ENCODE measurements at regions not wholly inside any gene's neighbourhood (a gene's known extent, or its start where the extent isn't known, plus 50 kb on each side); places are given as distances from the start of the nearest gene placed in this dataset.

DNA sequence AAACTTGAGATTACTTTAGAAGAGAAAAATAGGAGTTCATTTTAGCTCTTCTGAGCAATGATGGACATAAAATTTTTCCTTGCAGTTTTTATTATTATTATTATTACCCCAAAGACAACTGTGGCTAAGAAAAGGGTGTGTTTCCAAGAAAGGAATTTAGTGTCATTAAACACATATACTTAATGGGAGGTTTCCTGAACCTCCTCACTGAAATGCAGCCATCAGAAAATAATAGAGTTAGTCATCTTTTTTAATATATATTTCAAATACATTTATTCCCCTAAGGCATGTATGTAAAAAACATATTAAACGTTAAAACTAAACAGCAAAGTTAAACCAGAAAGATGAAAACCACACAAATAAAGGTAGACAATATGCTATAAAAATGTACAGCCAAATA, 66.8 kb downstream of the CRPPA start:
- Mint-ChIP-seq H3K9me3 (peaks cover 8% of the 10 kb centered on the region), H3K27ac (no peak overlapping the region), H3K4me1 (ENCODE audit: low read depth) (peaks cover 2% of the 10 kb centered on the region), H3K4me3 (no peak overlapping the region), H3K36me3 (ENCODE audit: low read depth) (peaks cover under 1% of the 10 kb centered on the region), H3K27me3 (no peaks in the 10 kb centered on the region)
- TF ChIP-seq CTCF (IDR thresholded peaks at IDR 0.05): no peak
- intact Hi-C loops (cut with micrococcal nuclease): no loop called here
- ChIA-PET POLR2A (no interaction called here), CTCF (interaction anchor here (0.7 kb wide), 1 partner anchor 288 kb away, joined by 3 read pairs; no protein-coding TSS in a partner anchor)
- ATAC-seq: no peak
- DNase-seq: no peak

- Mint-ChIP-seq H3K27me3 (no peaks in the 10 kb centered on the region), H3K4me1 (ENCODE audit: low read depth) (peaks cover 2% of the 10 kb centered on the region), H3K9me3 (peaks cover 17% of the 10 kb centered on the region), H3K4me3 (no peak overlapping the region), H3K36me3 (ENCODE audit: low read depth) (peaks cover 6% of the 10 kb centered on the region), H3K27ac (no peak overlapping the region)
- ChIA-PET CTCF (no interaction called here), POLR2A (no interaction called here)
- intact Hi-C loops (cut with micrococcal nuclease): no loop called here
- DNase-seq (no peak), ATAC-seq (no peak)
- no peak for TF ChIP-seq CTCF (IDR thresholded peaks at IDR 0.05)
Measured at GRCh38 chr7:16353226-16353625, 68.1 kb downstream of the CRPPA start.

DNA sequence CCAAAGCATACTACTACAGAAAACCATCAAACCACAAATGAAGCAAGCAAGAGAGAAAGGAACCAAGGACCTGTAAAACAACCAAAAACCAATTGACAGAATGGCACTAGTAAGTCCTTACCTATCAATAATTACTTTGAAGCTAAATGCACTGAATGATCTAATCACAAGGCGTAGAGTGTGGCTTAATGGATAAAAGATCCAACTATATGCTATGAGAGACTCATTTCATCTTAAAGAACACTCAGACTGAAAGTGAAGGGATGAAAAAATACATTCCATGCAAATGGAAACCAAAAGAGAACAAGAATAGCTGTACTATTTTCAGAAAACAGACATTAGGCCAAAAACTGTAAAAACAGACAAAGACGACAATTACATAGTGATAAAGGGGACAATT, 70.7 kb downstream of the CRPPA start:
- Mint-ChIP-seq H3K27ac (no peak overlapping the region), H3K36me3 (ENCODE audit: low read depth) (peaks cover 6% of the 10 kb centered on the region), H3K27me3 (no peaks in the 10 kb centered on the region), H3K4me1 (ENCODE audit: low read depth) (peaks cover 7% of the 10 kb centered on the region), H3K9me3 (peaks cover 17% of the 10 kb centered on the region), H3K4me3 (no peak overlapping the region)
- intact Hi-C loops (cut with micrococcal nuclease): no loop called here
- ATAC-seq (no peak), DNase-seq (no peak)
- ChIA-PET CTCF (interaction anchor here (0.9 kb wide), 1 partner anchor 81 kb away, joined by 3 read pairs; no protein-coding TSS in a partner anchor), POLR2A (no interaction called here)
- TF ChIP-seq CTCF (IDR thresholded peaks at IDR 0.05): no peak

GRCh38 chr7:16348251-16348650, 73.1 kb downstream of the CRPPA start:
- no peak for ATAC-seq
- ChIA-PET POLR2A (no interaction called here), CTCF (no interaction called here)
- no peak for TF ChIP-seq CTCF (IDR thresholded peaks at IDR 0.05)
- no peak overlapping the region for H3K27ac Mint-ChIP-seq
- H3K9me3 Mint-ChIP-seq: peaks cover 30% of the 10 kb centered on the region
- peaks cover 9% of the 10 kb centered on the region for H3K36me3 Mint-ChIP-seq (ENCODE audit: low read depth)
- DNase-seq: no peak
- H3K4me3 Mint-ChIP-seq: no peak overlapping the region
- intact Hi-C loops (cut with micrococcal nuclease): no loop called here
- peaks cover 7% of the 10 kb centered on the region for H3K4me1 Mint-ChIP-seq (ENCODE audit: low read depth)
- H3K27me3 Mint-ChIP-seq: no peaks in the 10 kb centered on the region

- DNase-seq (no peak), ATAC-seq (no peak)
- ChIA-PET POLR2A (no interaction called here), CTCF (no interaction called here)
- peaks cover 9% of the 10 kb centered on the region for H3K36me3 Mint-ChIP-seq (ENCODE audit: low read depth)
- H3K27ac Mint-ChIP-seq: no peak overlapping the region
- H3K9me3 Mint-ChIP-seq: peaks cover 31% of the 10 kb centered on the region
- H3K27me3 Mint-ChIP-seq: no peaks in the 10 kb centered on the region
- intact Hi-C loops (cut with micrococcal nuclease): no loop called here
- peaks cover 7% of the 10 kb centered on the region for H3K4me1 Mint-ChIP-seq (ENCODE audit: low read depth)
- no peak for TF ChIP-seq CTCF (IDR thresholded peaks at IDR 0.05)
- H3K4me3 Mint-ChIP-seq: no peak overlapping the region
Measured at GRCh38 chr7:16347827-16348192, 73.5 kb downstream of the CRPPA start.
